ENCODE measurements at regions not wholly inside any gene's neighbourhood (a gene's known extent, or its start where the extent isn't known, plus 50 kb on each side); places are given as distances from the start of the nearest gene placed in this dataset.

DNA sequence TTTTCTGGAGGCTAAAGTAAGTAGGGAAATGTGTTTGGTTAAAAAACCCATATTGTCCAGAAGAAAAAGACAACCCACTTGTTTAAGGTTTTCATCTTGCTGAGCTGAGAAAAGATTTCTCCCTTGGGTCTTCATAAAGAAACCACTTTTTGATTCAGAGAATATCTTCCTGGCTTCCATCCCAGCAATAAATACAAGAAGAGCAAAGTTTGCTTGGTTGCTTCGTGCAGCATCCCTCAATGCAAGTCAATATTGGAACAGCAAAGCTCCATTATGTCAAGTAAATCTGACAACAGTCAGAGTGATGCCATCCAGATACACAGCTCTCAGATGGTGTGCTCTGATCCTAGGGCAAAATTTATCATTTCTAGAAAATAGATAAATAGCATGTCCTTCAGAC lies 118.9 kb upstream of the PIRT start:
- Histone ChIP-seq H3K9me3 (ENCODE audit: control insufficient read depth, insufficient read depth, low read depth, low read length) (no peaks in the 10 kb centered on the region), H3K4me3 (ENCODE audit: low read depth, low read length) (no peak overlapping the region), H3K36me3 (ENCODE audit: control insufficient read depth in 2 of 2, insufficient read depth in 1 of 2, low read length in 2 of 2) (no peaks in the 10 kb centered on the region), H3K27ac (ENCODE audit: extremely low read depth, low read depth, low read length) (no peak overlapping the region), H3K4me1 (ENCODE audit: control insufficient read depth, insufficient read depth, low read length) (no peaks in the 10 kb centered on the region)
- TF ChIP-seq, protein P1, sequence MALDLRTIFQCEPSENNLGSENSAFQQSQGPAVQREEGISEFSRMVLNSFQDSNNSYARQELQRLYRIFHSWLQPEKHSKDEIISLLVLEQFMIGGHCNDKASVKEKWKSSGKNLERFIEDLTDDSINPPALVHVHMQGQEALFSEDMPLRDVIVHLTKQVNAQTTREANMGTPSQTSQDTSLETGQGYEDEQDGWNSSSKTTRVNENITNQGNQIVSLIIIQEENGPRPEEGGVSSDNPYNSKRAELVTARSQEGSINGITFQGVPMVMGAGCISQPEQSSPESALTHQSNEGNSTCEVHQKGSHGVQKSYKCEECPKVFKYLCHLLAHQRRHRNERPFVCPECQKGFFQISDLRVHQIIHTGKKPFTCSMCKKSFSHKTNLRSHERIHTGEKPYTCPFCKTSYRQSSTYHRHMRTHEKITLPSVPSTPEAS (tag by site-specific recombination; IDR thresholded peaks at IDR 0.05): no peak
- TF ChIP-seq MZF1 (tag by site-specific recombination; IDR thresholded peaks at IDR 0.05; ENCODE audit: borderline replicate concordance) (no peak), ZNF785 (tag by site-specific recombination; IDR thresholded peaks at IDR 0.05) (no peak), ZNF214 (tag by site-specific recombination; IDR thresholded peaks at IDR 0.05; ENCODE audit: borderline replicate concordance) (no peak), ZBTB20 (tag by site-specific recombination; IDR thresholded peaks at IDR 0.05) (no peak), ZBTB21 (tag by site-specific recombination; IDR thresholded peaks at IDR 0.05) (no peak), ZNF133 (tag by site-specific recombination; IDR thresholded peaks at IDR 0.05) (no peak)
- TF ChIP-seq, protein P2, sequence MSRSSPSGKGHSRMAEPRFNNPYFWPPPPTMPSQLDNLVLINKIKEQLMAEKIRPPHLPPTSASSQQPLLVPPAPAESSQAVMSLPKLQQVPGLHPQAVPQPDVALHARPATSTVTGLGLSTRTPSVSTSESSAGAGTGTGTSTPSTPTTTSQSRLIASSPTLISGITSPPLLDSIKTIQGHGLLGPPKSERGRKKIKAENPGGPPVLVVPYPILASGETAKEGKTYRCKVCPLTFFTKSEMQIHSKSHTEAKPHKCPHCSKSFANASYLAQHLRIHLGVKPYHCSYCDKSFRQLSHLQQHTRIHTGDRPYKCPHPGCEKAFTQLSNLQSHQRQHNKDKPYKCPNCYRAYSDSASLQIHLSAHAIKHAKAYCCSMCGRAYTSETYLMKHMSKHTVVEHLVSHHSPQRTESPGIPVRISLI (tag by site-specific recombination; IDR thresholded peaks at IDR 0.05): no peak
- TF ChIP-seq, protein P3, sequence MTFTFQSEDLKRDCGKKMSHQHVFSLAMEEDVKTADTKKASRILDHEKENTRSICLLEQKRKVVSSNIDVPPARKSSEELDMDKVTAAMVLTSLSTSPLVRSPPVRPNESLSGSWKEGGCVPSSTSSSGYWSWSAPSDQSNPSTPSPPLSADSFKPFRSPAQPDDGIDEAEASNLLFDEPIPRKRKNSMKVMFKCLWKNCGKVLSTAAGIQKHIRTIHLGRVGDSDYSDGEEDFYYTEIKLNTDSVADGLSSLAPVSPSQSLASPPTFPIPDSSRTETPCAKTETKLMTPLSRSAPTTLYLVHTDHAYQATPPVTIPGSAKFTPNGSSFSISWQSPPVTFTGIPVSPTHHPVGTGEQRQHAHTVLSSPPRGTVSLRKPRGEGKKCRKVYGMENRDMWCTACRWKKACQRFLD (tag by site-specific recombination; IDR thresholded peaks at IDR 0.05): no peak
- TF ChIP-seq, protein P4, sequence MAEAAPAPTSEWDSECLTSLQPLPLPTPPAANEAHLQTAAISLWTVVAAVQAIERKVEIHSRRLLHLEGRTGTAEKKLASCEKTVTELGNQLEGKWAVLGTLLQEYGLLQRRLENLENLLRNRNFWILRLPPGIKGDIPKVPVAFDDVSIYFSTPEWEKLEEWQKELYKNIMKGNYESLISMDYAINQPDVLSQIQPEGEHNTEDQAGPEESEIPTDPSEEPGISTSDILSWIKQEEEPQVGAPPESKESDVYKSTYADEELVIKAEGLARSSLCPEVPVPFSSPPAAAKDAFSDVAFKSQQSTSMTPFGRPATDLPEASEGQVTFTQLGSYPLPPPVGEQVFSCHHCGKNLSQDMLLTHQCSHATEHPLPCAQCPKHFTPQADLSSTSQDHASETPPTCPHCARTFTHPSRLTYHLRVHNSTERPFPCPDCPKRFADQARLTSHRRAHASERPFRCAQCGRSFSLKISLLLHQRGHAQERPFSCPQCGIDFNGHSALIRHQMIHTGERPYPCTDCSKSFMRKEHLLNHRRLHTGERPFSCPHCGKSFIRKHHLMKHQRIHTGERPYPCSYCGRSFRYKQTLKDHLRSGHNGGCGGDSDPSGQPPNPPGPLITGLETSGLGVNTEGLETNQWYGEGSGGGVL (tag by site-specific recombination; IDR thresholded peaks at IDR 0.05): no peak
- ChIA-PET POLR2A (no interaction called here), CTCF (interaction anchor here (0.8 kb wide), 1 partner anchor 41 kb away, joined by 4 read pairs; no protein-coding TSS in a partner anchor)

DNA sequence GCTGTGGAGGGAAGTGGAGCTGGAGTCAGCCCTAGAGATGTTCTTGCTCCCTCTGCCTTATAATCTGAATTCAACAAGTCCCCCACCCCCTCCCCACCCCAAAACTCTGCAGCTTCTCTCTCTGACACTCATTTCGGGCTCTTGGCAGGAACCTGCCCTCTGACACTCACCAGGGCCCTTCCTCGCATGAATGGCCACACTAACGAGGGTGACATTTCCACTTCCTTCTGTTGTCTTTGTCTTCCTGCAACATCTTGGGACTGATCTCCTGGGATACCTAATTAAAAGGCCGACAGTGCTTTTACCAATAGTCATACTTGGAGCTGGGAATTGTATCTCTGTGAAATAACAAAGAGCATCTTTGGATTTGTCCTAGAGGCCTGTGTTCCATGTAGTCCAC lies 106.9 kb upstream of the PIRT start:
- H3K4me1 ChIP-seq (ENCODE audit: control insufficient read depth, insufficient read depth, low read length): no peaks in the 10 kb centered on the region
- ChIA-PET CTCF (no interaction called here), POLR2A (no interaction called here)
- no peak for TF ChIP-seq ZNF175 (tag by site-specific recombination; IDR thresholded peaks at IDR 0.05)
- no peak for TF ChIP-seq GLI4 (tag by site-specific recombination; IDR thresholded peaks at IDR 0.05)
- TF ChIP-seq ZNF677 (tag by site-specific recombination; IDR thresholded peaks at IDR 0.05): no peak
- no peak for TF ChIP-seq ZNF792 (tag by site-specific recombination; IDR thresholded peaks at IDR 0.05)
- TF ChIP-seq ZNF76 (tag by site-specific recombination; IDR thresholded peaks at IDR 0.05; ENCODE audit: borderline replicate concordance, low read depth): no peak
- TF ChIP-seq ZNF629 (tag by site-specific recombination; IDR thresholded peaks at IDR 0.05): no peak
- TF ChIP-seq, protein P5, sequence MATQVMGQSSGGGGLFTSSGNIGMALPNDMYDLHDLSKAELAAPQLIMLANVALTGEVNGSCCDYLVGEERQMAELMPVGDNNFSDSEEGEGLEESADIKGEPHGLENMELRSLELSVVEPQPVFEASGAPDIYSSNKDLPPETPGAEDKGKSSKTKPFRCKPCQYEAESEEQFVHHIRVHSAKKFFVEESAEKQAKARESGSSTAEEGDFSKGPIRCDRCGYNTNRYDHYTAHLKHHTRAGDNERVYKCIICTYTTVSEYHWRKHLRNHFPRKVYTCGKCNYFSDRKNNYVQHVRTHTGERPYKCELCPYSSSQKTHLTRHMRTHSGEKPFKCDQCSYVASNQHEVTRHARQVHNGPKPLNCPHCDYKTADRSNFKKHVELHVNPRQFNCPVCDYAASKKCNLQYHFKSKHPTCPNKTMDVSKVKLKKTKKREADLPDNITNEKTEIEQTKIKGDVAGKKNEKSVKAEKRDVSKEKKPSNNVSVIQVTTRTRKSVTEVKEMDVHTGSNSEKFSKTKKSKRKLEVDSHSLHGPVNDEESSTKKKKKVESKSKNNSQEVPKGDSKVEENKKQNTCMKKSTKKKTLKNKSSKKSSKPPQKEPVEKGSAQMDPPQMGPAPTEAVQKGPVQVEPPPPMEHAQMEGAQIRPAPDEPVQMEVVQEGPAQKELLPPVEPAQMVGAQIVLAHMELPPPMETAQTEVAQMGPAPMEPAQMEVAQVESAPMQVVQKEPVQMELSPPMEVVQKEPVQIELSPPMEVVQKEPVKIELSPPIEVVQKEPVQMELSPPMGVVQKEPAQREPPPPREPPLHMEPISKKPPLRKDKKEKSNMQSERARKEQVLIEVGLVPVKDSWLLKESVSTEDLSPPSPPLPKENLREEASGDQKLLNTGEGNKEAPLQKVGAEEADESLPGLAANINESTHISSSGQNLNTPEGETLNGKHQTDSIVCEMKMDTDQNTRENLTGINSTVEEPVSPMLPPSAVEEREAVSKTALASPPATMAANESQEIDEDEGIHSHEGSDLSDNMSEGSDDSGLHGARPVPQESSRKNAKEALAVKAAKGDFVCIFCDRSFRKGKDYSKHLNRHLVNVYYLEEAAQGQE (tag by site-specific recombination; IDR thresholded peaks at IDR 0.05): no peak
- TF ChIP-seq ZNF501 (tag by site-specific recombination; IDR thresholded peaks at IDR 0.05): no peak
- TF ChIP-seq KLF1 (tag by site-specific recombination; IDR thresholded peaks at IDR 0.05): no peak
- TF ChIP-seq ZNF777 (tag by site-specific recombination; IDR thresholded peaks at IDR 0.05; ENCODE audit: borderline replicate concordance): no peak
- no peak for TF ChIP-seq ZNF785 (tag by site-specific recombination; IDR thresholded peaks at IDR 0.05)
- no peak overlapping the region for H3K4me3 ChIP-seq (ENCODE audit: low read depth, low read length)
- no peaks in the 10 kb centered on the region for H3K9me3 ChIP-seq (ENCODE audit: control insufficient read depth, insufficient read depth, low read depth, low read length)
- no peaks in the 10 kb centered on the region for H3K36me3 ChIP-seq (ENCODE audit: control insufficient read depth in 2 of 2, insufficient read depth in 1 of 2, low read length in 2 of 2)
- no peak overlapping the region for H3K27ac ChIP-seq (ENCODE audit: extremely low read depth, low read depth, low read length)
